ENCODE measurements at regions not wholly inside any gene's neighbourhood (a gene's known extent, or its start where the extent isn't known, plus 50 kb on each side); places are given as distances from the start of the nearest gene placed in this dataset.

DNA sequence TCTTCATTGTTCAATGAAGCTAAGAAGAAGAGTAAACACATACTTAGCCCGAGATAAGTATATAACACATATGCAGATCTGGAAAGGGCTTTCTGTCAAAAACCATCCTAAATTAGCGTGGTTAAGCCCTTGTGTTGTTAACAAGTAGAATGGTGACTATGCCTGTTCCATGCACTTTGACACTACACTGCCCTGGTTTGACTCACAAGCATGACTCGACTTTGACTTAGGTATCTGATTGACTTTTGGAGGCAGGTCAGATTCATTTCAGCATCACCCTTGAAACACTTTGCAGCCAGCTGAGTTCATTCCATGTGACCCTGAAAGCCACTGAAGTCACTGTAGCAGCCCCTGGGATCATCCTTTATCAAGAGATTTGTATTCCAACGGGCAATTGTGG, 239.8 kb downstream of the TBX18 start:
- Mint-ChIP-seq H3K9me3 (no peaks in the 10 kb centered on the region), H3K4me3 (no peak overlapping the region), H3K27ac (no peak overlapping the region), H3K4me1 (no peaks in the 10 kb centered on the region), H3K36me3 (ENCODE audit: low read depth) (no peaks in the 10 kb centered on the region), H3K27me3 (no peaks in the 10 kb centered on the region)
- intact Hi-C loops (cut with micrococcal nuclease), result no loop called here
- POLR2A ChIA-PET, result no interaction called here
- DNase-seq (no peak), ATAC-seq (ENCODE audit: low read depth) (no peak)
- CTCF ChIA-PET, result no interaction called here
- TF ChIP-seq CTCF (IDR thresholded peaks at IDR 0.05), result no peak

DNA sequence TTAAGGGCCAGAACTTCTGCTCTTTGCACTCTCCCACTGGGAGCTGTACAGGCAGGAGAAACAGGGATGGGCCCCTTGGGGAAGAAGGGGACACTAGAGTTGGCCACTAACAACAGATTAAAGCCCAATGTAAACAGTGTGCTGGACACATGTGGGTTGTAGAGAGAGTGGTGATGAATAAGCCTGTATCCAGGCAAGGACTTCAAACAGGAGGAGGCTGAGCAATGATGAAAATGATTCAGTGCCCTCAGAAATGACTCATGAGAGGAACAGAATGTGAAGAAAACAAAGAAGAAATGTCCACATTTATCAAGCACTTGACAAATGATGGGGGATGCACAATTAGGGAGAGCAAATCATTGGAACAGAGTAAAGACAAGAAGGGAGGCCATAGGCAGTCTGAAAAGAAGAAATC, 242.3 kb downstream of the TBX18 start:
- Mint-ChIP-seq H3K4me3 (no peak overlapping the region), H3K9me3 (no peaks in the 10 kb centered on the region), H3K27ac (no peak overlapping the region), H3K4me1 (no peaks in the 10 kb centered on the region), H3K36me3 (ENCODE audit: low read depth) (no peaks in the 10 kb centered on the region), H3K27me3 (no peaks in the 10 kb centered on the region)
- POLR2A ChIA-PET, result no interaction called here
- DNase-seq, result no peak
- ATAC-seq (ENCODE audit: low read depth), result no peak
- intact Hi-C loops (cut with micrococcal nuclease), result no loop called here
- TF ChIP-seq CTCF (IDR thresholded peaks at IDR 0.05), result no peak
- CTCF ChIA-PET, result no interaction called here

GRCh38 chr6:84521511-84521910, 242.9 kb downstream of the TBX18 start:
- DNase-seq (no peak), ATAC-seq (ENCODE audit: low read depth) (no peak)
- H3K27ac Mint-ChIP-seq, result no peak overlapping the region
- H3K4me1 Mint-ChIP-seq, result no peaks in the 10 kb centered on the region
- ChIA-PET POLR2A (no interaction called here), CTCF (no interaction called here)
- H3K9me3 Mint-ChIP-seq, result no peaks in the 10 kb centered on the region
- TF ChIP-seq CTCF (IDR thresholded peaks at IDR 0.05), result no peak
- no peaks in the 10 kb centered on the region for H3K36me3 Mint-ChIP-seq (ENCODE audit: low read depth)
- intact Hi-C loops (cut with micrococcal nuclease), result no loop called here
- no peak overlapping the region for H3K4me3 Mint-ChIP-seq
- H3K27me3 Mint-ChIP-seq, result no peaks in the 10 kb centered on the region

- ATAC-seq (ENCODE audit: low read depth), result no peak
- H3K36me3 Mint-ChIP-seq (ENCODE audit: low read depth), result no peaks in the 10 kb centered on the region
- H3K27me3 Mint-ChIP-seq, result no peaks in the 10 kb centered on the region
- ChIA-PET POLR2A (no interaction called here), CTCF (no interaction called here)
- no peak overlapping the region for H3K4me3 Mint-ChIP-seq
- no peak for DNase-seq
- TF ChIP-seq CTCF (IDR thresholded peaks at IDR 0.05), result no peak
- H3K4me1 Mint-ChIP-seq, result no peaks in the 10 kb centered on the region
- H3K9me3 Mint-ChIP-seq, result no peaks in the 10 kb centered on the region
- H3K27ac Mint-ChIP-seq, result no peak overlapping the region
- intact Hi-C loops (cut with micrococcal nuclease), result no loop called here
Observed at GRCh38 chr6:84517741-84518530, 246.5 kb downstream of the TBX18 start.

DNA sequence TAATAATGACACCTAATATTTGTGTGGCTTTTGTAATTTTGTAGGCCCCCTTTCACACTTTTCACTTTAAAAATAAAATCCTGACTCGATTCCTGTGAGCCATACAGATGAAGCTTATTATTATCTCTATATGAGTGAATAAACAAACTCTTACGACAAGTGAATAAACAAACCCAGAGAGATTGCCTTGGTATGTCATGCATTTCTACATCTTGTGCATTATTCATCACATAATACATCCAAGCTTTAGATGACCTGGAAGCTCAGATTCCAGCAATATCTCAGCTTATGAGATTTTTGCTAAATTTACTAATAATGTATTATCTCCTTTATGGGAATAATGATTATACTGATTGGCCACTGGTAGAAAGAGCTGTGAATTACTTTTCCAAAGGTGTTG, 248.2 kb downstream of the TBX18 start:
- POLR2A ChIA-PET, result no interaction called here
- Mint-ChIP-seq H3K4me1 (no peaks in the 10 kb centered on the region), H3K27me3 (no peaks in the 10 kb centered on the region), H3K4me3 (no peak overlapping the region), H3K9me3 (no peaks in the 10 kb centered on the region), H3K36me3 (ENCODE audit: low read depth) (no peaks in the 10 kb centered on the region), H3K27ac (no peak overlapping the region)
- CTCF ChIA-PET, result no interaction called here
- TF ChIP-seq CTCF (IDR thresholded peaks at IDR 0.05), result no peak
- no peak for ATAC-seq (ENCODE audit: low read depth)
- DNase-seq, result no peak
- intact Hi-C loops (cut with micrococcal nuclease), result no loop called here
